Esophagus muscularis mucosa (tissue), 4 donors: ENCODE measurements at regions not wholly inside any gene's neighbourhood (a gene's known extent, or its start where the extent isn't known, plus 50 kb on each side); places are given as distances from the start of the nearest gene placed in this dataset.

Experiments
- CTCF ChIP-seq, 3 experiments: fragments of 200-600 bp in 2 of 3; fragments of 450-650 bp in 1 of 3; sonication (generic) in 2 of 3; IDR thresholded peaks; one replicate each; pipeline ENCODE4 v1.5.1; 2017 to 2019; ENCODE audit warnings: antibody characterized with exemption in 3 of 3, mild to moderate bottlenecking in 2 of 3, moderate library complexity in 1 of 3
- EP300 ChIP-seq: sonication (generic); formaldehyde crosslinking; IDR thresholded peaks from one replicate; pipeline ENCODE4 v1.6.1; 2017; ENCODE audit warnings: antibody characterized with exemption
- POLR2AphosphoS5 ChIP-seq, 2 donors: sonication (generic); formaldehyde crosslinking; IDR thresholded peaks; one replicate each; pipeline ENCODE4 v1.6.1; 2017; ENCODE audit warnings: antibody characterized with exemption in 2 of 2

DNA sequence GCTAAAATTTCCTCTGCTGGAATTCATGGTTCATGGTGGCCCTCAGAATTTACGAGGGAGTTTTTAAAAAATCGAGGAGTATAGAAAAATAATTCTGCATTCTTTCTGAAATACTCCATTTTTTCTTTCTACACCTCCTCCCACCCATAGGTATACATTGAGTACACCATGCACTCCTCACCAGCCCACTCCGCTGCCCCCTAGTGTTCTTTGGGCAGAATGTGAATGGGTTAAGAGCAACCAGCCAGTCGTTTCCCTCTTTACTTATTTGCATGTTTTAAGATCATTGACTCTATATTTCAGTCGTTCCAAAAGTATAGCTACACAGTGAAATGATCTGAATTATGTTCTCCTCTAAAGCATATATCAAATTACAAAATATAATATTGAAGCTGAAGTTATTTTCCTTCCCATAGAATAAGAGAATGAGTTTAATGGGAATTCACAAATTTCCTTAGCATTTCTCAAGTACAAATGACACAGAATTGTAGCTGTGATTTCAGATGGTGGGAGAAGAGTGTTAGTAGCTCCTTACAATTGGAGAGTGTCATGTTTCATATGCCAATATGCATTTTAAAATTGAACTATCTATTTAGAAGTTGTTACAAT lies 977.7 kb upstream of the SLC35B3 start:
- TF ChIP-seq CTCF (IDR thresholded peaks at IDR 0.05) (peak in 1 of 3 experiments; percentile 21), EP300 (no peak), POLR2AphosphoS5 (IDR thresholded peaks at IDR 0.05) (no peak)
